ENCODE measurements at regions not wholly inside any gene's neighbourhood (a gene's known extent, or its start where the extent isn't known, plus 50 kb on each side); places are given as distances from the start of the nearest gene placed in this dataset.

DNA sequence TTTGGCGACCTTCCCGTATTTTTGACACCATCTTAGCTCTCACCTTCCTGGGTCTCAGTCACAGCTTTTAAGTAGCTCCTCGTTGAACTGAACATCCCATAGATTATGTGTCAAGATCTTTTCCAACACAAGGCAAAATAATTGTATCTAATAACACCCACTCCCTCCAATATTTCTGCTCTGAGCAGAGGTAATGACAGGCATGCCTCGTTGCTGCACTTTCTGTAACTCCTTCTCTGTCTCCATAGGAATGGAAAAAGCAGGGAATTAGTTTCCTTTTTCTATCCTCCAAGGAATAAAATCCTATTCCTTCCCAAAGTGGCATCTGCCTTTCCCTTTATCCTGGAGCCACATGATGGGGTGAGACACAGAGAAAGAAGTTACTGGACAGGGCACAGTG lies 174.0 kb upstream of the CDH20 start:
- DNase-seq (ENCODE audit: low spot score) = no peak

DNA sequence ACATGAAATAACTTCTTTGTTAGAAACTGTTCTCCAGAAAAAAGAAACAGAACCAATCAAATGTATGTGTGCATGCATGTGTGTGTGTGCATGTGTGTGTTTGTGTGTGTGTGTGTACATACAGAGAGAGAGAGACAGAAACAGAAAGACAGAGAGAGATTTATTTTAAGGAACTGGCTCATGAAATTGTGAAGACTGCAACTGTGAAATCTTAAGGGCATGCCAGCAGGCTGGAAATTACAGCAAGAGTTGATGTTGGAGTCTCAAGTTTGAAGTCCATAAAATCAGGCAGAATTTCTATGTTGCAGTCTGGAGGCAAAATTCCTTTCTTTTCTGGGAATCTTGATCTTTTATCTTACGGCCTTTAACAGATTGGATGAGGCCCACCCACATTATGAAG lies 168.9 kb upstream of the CDH20 start:
- DNase-seq (ENCODE audit: low spot score) = no peak

DNA sequence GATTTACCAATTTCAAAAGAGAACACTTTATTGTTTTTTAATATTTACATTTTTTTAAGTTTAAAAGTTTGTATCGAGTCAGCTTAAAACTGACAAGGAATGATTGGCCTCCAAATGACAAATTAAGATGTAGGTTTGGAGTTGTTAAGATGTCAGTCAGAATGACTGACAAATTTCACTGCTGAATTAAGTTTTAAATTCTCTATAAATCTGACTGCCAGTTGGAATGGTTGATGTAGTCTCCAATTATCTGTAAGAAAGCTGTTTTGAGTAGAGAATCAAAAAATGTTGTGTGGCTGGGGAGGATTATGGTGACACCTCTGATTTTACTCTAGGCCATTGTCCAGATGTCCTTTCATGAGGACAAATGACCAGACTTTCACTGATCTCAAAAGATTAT lies 165.3 kb upstream of the CDH20 start:
- DNase-seq (ENCODE audit: low spot score) = no peak

GRCh38 chr18:61169386-61169785 lies 163.8 kb upstream of the CDH20 start:
- no peak for DNase-seq (ENCODE audit: low spot score)

DNA sequence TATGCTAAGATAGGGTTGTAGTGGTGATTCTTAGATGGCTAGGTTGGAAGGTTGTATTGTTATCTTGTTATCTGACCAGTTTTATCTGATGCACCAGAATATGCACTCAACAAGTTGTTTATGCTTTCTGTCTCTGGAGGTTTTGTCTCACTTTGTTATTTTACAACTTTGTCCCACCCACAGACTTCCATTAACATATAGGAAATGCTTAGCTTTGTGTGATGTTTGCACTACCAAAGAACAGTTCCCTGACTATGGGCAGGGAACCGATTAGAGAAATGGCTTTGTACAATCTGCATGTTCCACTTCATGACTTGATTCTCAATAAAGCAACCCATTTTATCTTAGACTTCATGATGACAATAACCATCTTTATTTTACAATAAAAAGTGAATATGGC lies 160.6 kb upstream of the CDH20 start:
- DNase-seq (ENCODE audit: low spot score) = no peak

DNA sequence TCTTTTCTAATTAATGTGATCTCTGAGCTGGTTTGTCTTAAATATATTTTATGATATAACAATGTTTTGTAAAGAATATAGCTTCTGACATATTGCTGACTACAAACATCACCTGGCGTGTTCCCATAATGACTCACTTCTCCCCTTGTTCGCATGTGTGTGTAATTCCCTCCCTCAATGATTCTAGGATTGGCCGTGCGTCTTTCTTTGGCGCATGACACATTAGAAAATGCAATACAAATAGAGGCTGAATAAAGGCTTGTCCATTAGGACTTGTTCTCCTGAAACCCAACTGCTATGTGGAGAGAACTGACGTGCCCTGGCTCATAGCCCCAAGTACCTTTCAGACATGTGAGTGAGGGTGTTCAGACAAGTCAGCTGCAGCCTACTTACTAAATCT lies 159.7 kb upstream of the CDH20 start:
- DNase-seq (ENCODE audit: low spot score) = no peak

GRCh38 chr18:61183798-61184197 lies 149.4 kb upstream of the CDH20 start:
- no peak for DNase-seq (ENCODE audit: low spot score)

DNA sequence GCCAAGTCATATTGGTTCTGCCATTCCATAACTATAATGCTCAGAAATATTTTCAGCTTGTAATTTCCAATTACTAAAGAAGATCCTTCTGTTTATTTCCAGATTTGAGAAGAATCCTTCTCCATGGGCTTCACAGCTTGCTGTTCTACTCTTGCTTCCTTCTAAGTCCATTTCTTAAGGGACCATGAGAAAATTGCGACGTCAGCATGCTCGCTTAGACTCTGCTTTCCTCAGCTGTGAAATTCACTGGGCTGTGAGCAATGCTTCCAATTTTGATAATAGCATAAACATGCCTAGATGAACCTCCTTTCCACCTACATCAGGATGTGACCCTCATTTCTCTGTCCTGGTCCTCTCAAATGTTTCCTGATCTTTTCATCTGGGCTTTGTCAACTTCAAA lies 145.3 kb upstream of the CDH20 start:
- no peak for DNase-seq (ENCODE audit: low spot score)

DNA sequence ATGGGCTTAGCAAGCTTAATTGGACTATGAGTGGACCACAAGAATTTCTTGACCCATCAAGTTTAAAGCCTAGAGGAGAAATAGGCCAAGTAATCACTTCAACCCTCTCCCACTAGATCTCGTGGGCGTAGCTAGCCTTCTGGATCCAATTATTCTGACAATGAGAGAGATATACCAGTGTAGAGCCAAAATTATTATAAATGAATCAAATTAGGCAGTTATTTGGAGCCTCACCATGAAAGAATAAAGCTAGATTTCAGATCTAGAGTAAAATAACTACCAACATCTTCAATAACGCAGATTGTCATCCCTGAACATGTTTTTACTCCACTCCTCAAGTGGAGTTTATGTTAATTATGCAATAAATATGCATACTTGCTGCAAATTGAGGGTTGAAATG lies 143.9 kb upstream of the CDH20 start:
- DNase-seq (ENCODE audit: low spot score) = no peak

GRCh38 chr18:61194726-61195125 lies 138.5 kb upstream of the CDH20 start:
- DNase-seq (ENCODE audit: low spot score) = no peak

DNA sequence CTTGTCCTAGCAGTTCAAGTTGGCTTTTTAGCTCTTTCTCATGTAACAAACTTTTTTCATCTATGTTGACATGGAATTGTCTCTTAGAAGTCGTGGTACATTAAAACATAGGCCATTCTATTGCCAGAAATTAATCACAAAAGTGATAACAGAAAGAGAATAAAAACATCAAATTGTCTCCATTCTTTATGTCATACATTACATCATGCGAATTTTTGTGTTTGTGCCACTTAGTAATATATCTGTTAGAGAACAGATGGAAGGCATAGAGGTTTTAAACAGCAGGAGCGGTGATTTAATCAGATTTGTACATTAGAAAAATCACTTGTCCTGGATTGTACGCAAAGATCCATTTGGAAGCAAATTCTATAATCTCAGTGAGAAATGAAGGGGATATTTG lies 136.5 kb upstream of the CDH20 start:
- no peak for DNase-seq (ENCODE audit: low spot score)

DNA sequence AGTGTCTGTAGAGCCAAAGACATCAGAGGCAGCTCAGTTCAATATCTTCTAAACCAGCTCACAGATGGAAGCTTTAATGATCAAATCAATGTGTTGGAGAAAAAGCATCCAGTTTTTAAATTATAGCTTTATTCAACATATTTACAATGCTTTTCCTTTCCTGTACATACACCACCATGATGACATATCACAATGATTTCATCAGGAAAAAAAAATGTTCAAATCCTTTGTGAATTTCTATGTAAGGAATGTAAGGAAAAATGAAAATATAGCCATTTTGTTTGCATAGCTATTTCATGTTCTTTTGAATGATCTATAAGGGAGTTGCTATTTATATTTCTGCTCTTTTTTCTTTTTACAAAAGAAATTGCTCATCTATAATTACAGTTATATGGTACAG lies 134.7 kb upstream of the CDH20 start:
- no peak for DNase-seq (ENCODE audit: low spot score)

DNA sequence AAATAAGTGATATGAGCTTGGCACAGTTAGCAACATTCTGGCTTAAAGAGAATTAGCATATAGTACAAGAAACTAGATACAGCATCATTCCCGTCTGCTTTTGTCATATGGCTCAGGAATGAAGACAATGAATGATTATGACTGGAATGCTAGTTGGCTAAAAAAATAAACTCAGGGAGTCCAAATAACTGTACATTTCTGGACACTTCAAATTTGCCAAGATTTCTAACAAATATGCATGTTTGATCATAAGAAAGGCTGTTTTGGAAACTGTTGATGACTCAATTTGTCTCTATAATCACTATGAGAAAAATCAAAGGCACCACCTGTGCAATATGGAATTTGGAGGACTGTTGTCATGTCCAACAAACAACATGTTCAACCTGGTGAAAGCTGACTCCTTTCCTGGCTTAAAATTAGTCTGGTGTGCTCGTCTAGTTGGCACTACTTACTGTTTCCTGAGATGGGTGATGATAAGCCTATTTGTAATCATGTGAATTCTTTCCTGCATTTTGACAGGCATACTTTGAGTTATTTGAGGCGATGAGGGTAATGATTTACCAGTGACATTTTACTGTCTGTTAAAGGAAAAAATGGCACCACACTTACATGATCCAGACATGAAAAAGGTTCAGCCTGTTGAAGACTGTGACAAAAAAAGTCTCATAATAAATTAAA lies 133.9 kb upstream of the CDH20 start:
- DNase-seq (ENCODE audit: low spot score) = peak; percentile 3

DNA sequence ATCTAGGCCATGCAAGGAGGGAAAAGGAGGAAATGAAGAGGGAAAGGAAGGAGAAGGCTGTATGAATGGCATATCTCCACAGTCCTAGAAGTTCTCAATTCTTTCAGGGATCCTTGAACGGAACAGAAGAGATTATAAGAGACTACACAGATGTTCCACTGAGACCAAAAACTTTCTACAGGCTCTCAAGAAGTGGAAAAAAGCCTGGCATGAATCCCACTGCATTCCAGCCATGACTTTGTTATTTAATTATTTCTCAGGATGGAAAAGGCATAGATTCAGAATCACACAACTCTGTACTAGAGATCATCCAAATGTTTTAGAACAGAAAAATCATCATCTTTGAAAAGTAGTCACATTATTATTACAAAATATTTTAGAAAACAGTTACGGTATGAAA lies 131.7 kb upstream of the CDH20 start:
- DNase-seq (ENCODE audit: low spot score) = peak; percentile 26

DNA sequence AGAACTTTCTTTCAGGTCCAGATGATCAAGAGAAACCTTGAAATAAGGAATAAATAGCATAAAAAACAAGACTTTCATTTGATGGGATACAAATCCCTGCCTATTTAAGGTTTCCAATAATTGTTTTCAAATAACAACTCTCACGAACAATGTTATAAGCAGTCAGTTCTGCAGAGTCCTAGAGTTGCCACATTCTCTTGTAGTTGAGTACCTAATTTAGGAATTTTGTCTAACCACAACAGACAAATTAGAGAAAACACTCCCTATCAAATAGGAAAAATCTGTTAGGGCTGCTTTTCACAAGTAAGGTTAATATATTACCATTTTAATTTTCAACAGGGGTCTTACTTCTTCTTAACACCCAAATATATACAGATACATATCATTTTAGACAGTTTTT lies 130.1 kb upstream of the CDH20 start:
- no peak for DNase-seq (ENCODE audit: low spot score)

GRCh38 chr18:61209801-61210200 lies 123.4 kb upstream of the CDH20 start:
- no peak for DNase-seq (ENCODE audit: low spot score)

DNA sequence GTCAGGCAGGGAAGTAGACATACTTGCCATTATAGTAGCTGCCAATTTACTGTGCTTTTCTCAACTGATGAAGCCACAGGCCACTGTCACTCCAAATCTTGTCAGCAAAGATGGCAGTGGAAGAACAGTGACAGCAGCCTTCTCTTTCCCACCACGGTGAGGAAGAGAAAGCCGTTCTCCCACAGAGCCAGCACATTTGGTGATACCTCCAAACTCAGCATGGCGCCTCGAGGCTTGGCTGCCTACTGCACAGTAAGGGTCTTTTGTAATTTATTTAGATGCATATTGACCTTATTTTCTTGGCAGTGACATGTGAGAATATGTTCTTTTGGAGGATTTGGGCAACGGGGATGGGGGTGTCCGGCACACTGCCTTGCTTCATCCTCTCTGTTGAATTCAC lies 117.2 kb upstream of the CDH20 start:
- no peak for DNase-seq (ENCODE audit: low spot score)

DNA sequence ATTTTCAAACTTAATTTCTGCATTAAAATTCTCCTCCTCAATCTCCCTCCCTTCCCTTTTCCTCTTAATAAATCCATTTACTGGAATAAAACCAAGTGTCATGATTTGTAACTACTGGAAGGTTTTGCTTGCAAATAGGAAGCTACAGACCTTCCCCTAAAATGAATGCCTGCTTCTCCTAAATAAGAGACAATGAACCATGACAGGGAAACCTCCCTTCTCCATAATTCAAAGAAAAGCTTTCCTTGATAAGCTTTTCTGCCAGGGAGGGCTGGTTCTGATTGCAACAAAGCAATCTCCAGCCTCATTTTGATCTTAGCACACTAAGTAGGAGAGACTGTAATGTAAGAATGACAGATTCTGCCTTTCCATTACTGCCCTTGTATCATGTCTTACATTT lies 111.0 kb upstream of the CDH20 start:
- no peak for DNase-seq (ENCODE audit: low spot score)

GRCh38 chr18:61225336-61225735 lies 107.9 kb upstream of the CDH20 start:
- no peak for DNase-seq (ENCODE audit: low spot score)

DNA sequence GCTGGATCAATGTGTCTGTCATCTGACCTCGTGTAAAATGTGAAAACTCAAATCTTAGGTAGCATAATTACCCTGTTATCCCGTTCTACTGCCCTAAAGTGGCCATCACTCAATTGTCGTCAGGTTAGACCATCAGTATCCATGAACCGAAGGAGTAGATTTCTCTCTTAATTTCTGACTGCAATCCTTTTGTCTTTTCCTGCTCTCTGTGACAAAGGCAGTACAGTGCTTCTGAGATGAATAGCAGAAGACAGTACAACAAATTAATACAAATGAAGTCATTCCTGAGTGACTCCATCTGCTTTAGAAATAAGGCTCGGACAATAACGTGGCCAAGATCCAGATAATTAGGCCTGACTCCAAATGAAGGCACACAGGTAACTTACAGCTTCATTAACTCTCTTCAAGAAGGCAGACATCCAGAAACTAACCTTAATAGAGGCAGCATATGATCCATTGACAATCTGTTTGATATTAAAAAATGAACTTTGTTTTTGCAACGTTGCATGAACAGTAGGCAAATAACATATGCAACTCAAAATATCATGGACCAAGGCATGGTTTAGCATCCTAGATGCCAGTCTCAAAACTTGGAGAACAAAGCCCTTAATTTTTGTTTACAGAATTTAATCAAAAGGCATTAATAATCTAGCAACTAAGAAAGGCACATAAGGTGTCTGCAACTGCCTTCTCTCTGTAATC lies 96.7 kb upstream of the CDH20 start:
- no peak for DNase-seq (ENCODE audit: low spot score)

DNA sequence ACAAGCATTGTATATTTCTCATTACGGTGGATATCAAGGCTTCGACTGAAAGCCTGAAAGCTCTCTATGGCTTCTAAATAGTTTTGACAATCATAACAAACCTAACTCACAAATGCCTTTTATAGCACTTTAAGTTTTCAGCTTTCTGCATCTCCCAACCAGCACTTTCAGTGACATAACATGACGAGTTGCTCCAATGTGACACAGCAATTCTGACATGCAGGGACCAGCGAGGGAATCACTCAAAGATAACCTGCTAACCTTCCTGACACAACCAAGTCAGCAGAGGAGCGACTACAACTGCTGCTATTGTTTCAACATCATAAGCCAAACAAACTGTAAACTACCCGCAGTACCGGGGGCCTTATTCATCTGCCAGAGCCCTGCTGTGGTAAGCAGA lies 95.7 kb upstream of the CDH20 start:
- no peak for DNase-seq (ENCODE audit: low spot score)

DNA sequence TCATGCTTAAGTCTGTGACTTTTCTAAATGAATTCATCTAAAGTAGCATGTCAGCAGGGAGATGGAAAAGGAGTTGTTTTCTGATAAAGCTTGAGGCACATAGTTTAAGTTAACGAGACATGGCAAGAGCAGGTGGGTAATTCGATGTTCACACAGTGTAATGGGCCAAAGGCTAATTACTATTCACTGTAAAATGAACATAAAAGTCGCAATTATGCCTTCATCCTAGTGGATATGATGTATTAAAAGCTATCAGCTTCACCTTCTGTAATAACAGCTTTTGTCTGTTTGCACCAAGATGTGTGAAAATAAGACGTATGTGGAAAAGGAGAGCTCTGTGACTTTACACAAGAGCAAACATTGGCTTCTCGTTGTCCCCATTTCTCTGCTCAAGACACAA lies 94.2 kb upstream of the CDH20 start:
- no peak for DNase-seq (ENCODE audit: low spot score)

DNA sequence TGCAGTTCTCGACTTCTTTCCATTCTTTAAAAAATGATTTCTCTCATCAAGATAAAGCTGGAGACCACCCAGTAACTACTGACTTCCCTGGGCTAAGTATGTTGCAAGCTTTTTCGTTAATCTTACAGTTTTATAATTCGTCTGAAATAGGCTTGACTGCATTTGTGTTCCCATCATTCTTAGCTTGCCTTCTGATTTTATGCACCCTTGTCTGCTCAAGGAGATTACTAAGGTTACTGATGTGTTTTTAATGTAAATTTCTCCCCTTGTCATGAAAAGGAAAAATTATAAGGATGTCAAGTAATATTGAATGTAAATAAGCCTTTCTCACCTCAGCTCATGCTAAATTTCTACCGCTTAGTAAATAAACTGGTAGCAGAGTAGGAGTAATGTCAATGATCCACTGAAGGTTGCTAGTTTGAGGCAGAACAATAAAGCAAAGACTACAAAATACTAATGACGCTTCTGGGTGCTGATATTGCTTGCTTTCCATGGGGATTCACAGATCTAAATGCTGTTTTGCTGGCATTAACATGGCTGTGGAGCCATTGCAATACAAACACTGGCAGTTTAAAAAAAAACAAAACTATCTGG lies 91.9 kb upstream of the CDH20 start:
- no peak for DNase-seq (ENCODE audit: low spot score)

Data from umbilical cord (tissue), 1 donor.